ENCODE measurements at regions not wholly inside any gene's neighbourhood (a gene's known extent, or its start where the extent isn't known, plus 50 kb on each side); places are given as distances from the start of the nearest gene placed in this dataset.

DNA sequence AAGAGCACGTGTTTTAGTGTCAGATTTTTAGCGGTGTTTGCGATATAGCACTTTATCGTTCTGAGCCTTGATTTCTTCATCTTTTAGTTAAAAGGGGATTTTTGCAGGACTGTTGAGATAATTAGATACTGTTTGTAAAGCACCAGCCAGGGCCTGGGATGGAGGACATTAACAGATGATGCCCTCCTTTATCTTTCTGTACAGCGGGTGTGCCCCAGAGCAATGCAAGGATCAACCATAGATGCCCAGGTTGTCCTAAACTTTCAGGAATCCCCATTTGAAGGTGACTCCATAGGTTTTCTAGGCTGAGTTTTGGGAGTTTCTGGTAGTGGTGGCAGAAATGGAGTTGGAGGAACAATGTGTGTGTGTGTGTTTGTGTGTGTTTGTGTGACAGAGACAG lies 97.0 kb upstream of the SPRED2 start:
- no peak for DNase-seq
- intact Hi-C loops (cut with DNase I; ENCODE audit: low total_unique reads) (no loop called here), in situ Hi-C loops (cut with MboI; ENCODE audit: low pct_ligation_motif_present in 1 of 4, low pct_unique_long_range_greater_than_20kb in 1 of 4, low sequenced_read_pairs in 3 of 4) (no loop called here)
- H3K9me3 ChIP-seq, result no peaks in the 10 kb centered on the region
- no peaks in the 10 kb centered on the region for H3K27me3 ChIP-seq
- peaks cover 0 to 8% (median 0%) of the 10 kb centered on the region in 4 donors for H3K4me1 ChIP-seq
- H3K4me3 ChIP-seq, result no peak overlapping the region
- H3K36me3 ChIP-seq, result no peaks in the 10 kb centered on the region
- WGBS, 2 donors (ENCODE audit: low coverage in 1 of 2), result 91 to 92% methylated on average over 5 of the region's 5 CpGs
- H3K27ac ChIP-seq, result no peak overlapping the region
- TF ChIP-seq POLR2AphosphoS5 (IDR thresholded peaks at IDR 0.05), result no peak

DNA sequence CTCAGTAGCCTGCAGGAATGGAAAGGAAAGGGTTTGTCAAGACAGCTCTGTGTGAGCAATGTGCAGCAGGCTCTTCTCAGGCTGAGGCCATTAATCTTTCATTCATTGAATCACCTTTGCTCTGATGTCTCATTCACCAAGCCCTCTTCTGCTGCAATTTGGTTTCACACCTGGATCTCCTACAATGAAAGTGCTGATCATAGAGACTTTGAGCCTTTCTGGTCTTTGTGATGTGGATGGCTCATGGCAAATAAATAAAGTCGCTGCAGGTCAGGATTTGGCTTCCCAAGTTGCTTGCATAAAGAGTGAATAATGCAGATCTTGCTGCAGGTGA lies 95.8 kb upstream of the SPRED2 start:
- intact Hi-C loops (cut with DNase I; ENCODE audit: low total_unique reads), result no loop called here
- 63 to 80% methylated on average over 1 of the region's 1 CpG for WGBS, 2 donors (ENCODE audit: low coverage in 1 of 2)
- no peaks in the 10 kb centered on the region for H3K36me3 ChIP-seq
- H3K27ac ChIP-seq, result no peak overlapping the region
- H3K9me3 ChIP-seq, result no peaks in the 10 kb centered on the region
- in situ Hi-C loops (cut with MboI; ENCODE audit: low pct_ligation_motif_present in 1 of 4, low pct_unique_long_range_greater_than_20kb in 1 of 4, low sequenced_read_pairs in 3 of 4), result no loop called here
- no peaks in the 10 kb centered on the region for H3K27me3 ChIP-seq
- H3K4me3 ChIP-seq, result no peak overlapping the region
- DNase-seq, result no peak
- H3K4me1 ChIP-seq, result peaks cover 0 to 8% (median 0%) of the 10 kb centered on the region in 4 donors
- TF ChIP-seq, protein P1, sequence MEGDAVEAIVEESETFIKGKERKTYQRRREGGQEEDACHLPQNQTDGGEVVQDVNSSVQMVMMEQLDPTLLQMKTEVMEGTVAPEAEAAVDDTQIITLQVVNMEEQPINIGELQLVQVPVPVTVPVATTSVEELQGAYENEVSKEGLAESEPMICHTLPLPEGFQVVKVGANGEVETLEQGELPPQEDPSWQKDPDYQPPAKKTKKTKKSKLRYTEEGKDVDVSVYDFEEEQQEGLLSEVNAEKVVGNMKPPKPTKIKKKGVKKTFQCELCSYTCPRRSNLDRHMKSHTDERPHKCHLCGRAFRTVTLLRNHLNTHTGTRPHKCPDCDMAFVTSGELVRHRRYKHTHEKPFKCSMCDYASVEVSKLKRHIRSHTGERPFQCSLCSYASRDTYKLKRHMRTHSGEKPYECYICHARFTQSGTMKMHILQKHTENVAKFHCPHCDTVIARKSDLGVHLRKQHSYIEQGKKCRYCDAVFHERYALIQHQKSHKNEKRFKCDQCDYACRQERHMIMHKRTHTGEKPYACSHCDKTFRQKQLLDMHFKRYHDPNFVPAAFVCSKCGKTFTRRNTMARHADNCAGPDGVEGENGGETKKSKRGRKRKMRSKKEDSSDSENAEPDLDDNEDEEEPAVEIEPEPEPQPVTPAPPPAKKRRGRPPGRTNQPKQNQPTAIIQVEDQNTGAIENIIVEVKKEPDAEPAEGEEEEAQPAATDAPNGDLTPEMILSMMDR (IDR thresholded peaks at IDR 0.05), result no peak
- TF ChIP-seq POLR2A (IDR thresholded peaks at IDR 0.05), result no peak
- no peak for TF ChIP-seq POLR2AphosphoS5 (IDR thresholded peaks at IDR 0.05)
- no peak for TF ChIP-seq EP300 (IDR thresholded peaks at IDR 0.05; ENCODE audit: low read depth)

DNA sequence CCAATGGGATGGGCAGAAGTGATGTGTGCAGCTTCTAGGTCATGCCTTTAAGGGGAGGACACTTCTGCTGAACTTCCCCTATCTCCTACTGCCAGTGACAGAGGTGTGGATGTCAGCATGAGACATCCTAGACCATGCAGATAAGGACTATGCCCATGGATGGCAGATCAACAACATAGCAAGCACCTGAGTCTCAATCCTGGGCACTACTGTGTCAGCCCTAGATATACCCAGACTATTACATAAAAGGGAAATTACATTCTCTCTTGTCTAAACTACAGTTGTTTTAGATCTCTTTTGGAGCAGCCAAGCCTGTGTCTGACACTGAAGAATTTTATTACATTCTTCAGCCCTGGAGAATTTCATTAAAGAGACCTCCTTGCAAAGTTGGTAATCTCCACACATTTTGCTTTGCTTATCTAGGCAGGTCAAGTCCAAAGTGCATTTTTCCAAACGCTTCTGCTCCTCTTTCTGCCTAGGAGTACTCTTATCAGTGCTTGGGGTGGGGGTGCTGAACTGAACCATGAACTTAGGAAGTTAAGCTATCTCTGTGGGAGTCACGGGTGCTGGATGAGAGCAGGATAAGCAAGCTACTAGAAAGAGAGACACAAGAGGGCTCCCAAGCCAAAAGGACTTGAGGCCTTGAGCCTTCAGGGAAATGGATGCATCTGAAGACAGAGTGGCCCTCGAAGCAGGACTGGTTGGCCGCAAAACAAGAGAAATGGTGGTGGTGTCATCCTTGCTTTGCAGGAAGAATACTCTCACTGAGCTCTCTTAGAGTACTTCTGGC lies 95.2 kb upstream of the SPRED2 start:
- H3K27ac ChIP-seq, result no peak overlapping the region
- in situ Hi-C loops (cut with MboI; ENCODE audit: low pct_ligation_motif_present in 1 of 4, low pct_unique_long_range_greater_than_20kb in 1 of 4, low sequenced_read_pairs in 3 of 4), result no loop called here
- intact Hi-C loops (cut with DNase I; ENCODE audit: low total_unique reads), result no loop called here

DNA sequence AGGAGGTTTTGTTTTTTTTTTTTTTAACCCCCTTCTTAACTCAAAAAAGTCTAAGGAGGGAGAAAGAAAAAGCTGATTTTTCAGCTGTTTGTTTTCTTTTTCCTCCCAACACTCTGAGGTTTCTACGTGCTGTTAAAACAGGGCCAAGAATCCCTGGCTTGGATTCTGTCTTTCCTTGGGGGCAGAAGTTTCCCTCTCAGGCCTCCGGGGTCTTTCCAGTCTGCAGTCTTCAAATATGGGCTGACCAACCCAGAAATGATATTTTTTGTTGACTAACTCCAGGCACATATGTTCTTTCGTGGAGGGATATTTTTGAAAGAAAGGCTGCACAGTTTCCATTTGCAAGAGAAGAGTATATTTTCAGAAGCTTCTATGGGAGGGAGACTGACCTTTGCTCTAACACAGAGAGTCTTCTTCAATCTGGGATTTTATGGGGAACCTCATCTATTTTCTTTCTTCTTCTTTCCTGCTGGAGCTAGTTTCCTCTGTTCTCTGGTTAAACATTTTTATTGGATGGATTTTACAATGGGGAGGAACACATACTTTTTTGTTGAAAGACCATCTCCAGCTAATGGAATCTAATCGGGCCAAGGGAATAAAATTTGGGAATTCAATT lies 93.3 kb upstream of the SPRED2 start:
- intact Hi-C loops (cut with DNase I; ENCODE audit: low total_unique reads) (no loop called here), in situ Hi-C loops (cut with MboI; ENCODE audit: low pct_ligation_motif_present in 1 of 4, low pct_unique_long_range_greater_than_20kb in 1 of 4, low sequenced_read_pairs in 3 of 4) (no loop called here)
- no peaks in the 10 kb centered on the region for H3K27me3 ChIP-seq
- no peak overlapping the region for H3K4me3 ChIP-seq
- WGBS, 2 donors (ENCODE audit: low coverage in 1 of 2), result 37 to 53% methylated on average over 4 of the region's 4 CpGs
- TF ChIP-seq, protein P1 (IDR thresholded peaks at IDR 0.05), result no peak
- TF ChIP-seq POLR2A (IDR thresholded peaks at IDR 0.05), result no peak
- no peak for TF ChIP-seq EP300 (IDR thresholded peaks at IDR 0.05; ENCODE audit: low read depth)
- TF ChIP-seq POLR2AphosphoS5 (IDR thresholded peaks at IDR 0.05), result no peak
- peaks cover 0 to 8% (median 0%) of the 10 kb centered on the region in 4 donors for H3K4me1 ChIP-seq
- DNase-seq, result no peak
- no peak overlapping the region for H3K27ac ChIP-seq
- H3K9me3 ChIP-seq, result no peaks in the 10 kb centered on the region
- H3K36me3 ChIP-seq, result no peaks in the 10 kb centered on the region

More for the DNA sequence above, 95.2 kb upstream of the SPRED2 start:
- no peaks in the 10 kb centered on the region for H3K9me3 ChIP-seq
- H3K36me3 ChIP-seq, result no peaks in the 10 kb centered on the region
- no peaks in the 10 kb centered on the region for H3K27me3 ChIP-seq
- H3K4me1 ChIP-seq, result peaks cover 0 to 8% (median 0%) of the 10 kb centered on the region in 4 donors
- TF ChIP-seq POLR2AphosphoS5 (IDR thresholded peaks at IDR 0.05) (no peak), POLR2A (IDR thresholded peaks at IDR 0.05) (no peak), EP300 (IDR thresholded peaks at IDR 0.05; ENCODE audit: low read depth) (no peak)
- TF ChIP-seq, protein P1 (IDR thresholded peaks at IDR 0.05), result no peak
- 60 to 67% methylated on average over 2 to 4 of the region's 4 CpGs for WGBS, 2 donors (ENCODE audit: low coverage in 1 of 2)
- H3K4me3 ChIP-seq, result no peak overlapping the region
- no peak for DNase-seq
